Glutamatergic neuron (in vitro differentiated cells): ENCODE measurements at regions not wholly inside any gene's neighbourhood (a gene's known extent, or its start where the extent isn't known, plus 50 kb on each side); places are given as distances from the start of the nearest gene placed in this dataset.
A peak's percentile ranks its signal among the peaks of the same experiment; 100 is the strongest.

ENCODE experiments used
- DNase-seq: peaks from one replicate; pipeline ENCODE4 v3.0.0; 2022
- H3K27ac Mint-ChIP-seq: one replicate; pipeline ENCODE4 v1.8.0; 2020; ENCODE audit warnings: mild to moderate bottlenecking, mixed read lengths, inconsistent platforms; ENCODE audit not compliant: unreplicated experiment
- H3K27me3 Mint-ChIP-seq: one replicate; pipeline ENCODE4 v1.8.0; 2020; ENCODE audit warnings: mild to moderate bottlenecking, moderate library complexity, mixed read lengths, inconsistent platforms; ENCODE audit not compliant: unreplicated experiment
- H3K36me3 Mint-ChIP-seq: one replicate; pipeline ENCODE4 v1.8.0; 2020; ENCODE audit warnings: mild to moderate bottlenecking, mixed read lengths, inconsistent platforms; ENCODE audit not compliant: unreplicated experiment
- H3K4me1 Mint-ChIP-seq: one replicate; pipeline ENCODE4 v1.8.0; 2020; ENCODE audit warnings: mild to moderate bottlenecking, low read depth, mixed read lengths, inconsistent platforms; ENCODE audit not compliant: unreplicated experiment
- H3K4me3 Mint-ChIP-seq: one replicate; pipeline ENCODE4 v1.8.0; 2020; ENCODE audit warnings: mild to moderate bottlenecking, mixed read lengths, inconsistent platforms; ENCODE audit not compliant: unreplicated experiment
- H3K9me3 Mint-ChIP-seq: one replicate; pipeline ENCODE4 v1.8.0; 2020; ENCODE audit warnings: mild to moderate bottlenecking, moderate library complexity, mixed read lengths, inconsistent platforms; ENCODE audit not compliant: unreplicated experiment
- TF ChIP-seq, protein P1 (sequence below): fragments of 200-600 bp; sonication (generic); IDR thresholded peaks from one replicate; pipeline ENCODE4 v1.5.0; 2021; ENCODE audit not compliant: partially characterized antibody, unreplicated experiment

DNA sequence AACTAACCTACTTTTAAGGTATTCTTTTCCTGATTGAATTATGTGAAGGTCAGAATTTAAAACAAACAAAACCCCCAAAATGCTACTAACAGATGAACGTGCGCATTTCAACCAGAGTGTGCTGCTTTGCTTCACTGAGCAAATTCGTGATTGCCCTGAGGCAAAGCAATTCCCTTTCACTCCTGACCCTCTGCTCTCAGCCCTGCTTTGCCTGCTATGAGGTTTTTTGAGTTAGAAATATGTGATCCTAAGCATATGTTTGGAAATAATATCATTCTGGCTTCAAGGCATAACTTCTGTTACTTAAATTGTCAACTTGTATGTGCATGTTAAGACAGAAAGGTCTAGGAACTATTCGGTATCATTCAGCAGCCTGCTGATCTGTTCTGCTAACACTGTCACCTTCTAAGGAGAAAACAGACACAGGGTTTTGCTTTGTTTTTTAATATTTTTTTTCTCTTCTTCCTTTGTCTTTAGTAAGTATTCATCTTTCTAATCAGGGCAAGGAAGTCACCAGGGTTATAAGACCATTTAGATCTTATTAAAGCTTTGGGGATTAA is 124.2 kb downstream of the GNAT3 start:
- DNase-seq, result peak; percentile 31
- no peaks in the 10 kb centered on the region for H3K27me3 Mint-ChIP-seq
- peak overlapping the region; percentile 14 for H3K4me3 Mint-ChIP-seq
- H3K4me1 Mint-ChIP-seq, result peaks cover 14% of the 10 kb centered on the region
- H3K27ac Mint-ChIP-seq, result peak overlapping the region; percentile 64
- no peaks in the 10 kb centered on the region for H3K9me3 Mint-ChIP-seq
- TF ChIP-seq, protein P1, sequence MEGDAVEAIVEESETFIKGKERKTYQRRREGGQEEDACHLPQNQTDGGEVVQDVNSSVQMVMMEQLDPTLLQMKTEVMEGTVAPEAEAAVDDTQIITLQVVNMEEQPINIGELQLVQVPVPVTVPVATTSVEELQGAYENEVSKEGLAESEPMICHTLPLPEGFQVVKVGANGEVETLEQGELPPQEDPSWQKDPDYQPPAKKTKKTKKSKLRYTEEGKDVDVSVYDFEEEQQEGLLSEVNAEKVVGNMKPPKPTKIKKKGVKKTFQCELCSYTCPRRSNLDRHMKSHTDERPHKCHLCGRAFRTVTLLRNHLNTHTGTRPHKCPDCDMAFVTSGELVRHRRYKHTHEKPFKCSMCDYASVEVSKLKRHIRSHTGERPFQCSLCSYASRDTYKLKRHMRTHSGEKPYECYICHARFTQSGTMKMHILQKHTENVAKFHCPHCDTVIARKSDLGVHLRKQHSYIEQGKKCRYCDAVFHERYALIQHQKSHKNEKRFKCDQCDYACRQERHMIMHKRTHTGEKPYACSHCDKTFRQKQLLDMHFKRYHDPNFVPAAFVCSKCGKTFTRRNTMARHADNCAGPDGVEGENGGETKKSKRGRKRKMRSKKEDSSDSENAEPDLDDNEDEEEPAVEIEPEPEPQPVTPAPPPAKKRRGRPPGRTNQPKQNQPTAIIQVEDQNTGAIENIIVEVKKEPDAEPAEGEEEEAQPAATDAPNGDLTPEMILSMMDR, result no peak
- no peaks in the 10 kb centered on the region for H3K36me3 Mint-ChIP-seq

DNA sequence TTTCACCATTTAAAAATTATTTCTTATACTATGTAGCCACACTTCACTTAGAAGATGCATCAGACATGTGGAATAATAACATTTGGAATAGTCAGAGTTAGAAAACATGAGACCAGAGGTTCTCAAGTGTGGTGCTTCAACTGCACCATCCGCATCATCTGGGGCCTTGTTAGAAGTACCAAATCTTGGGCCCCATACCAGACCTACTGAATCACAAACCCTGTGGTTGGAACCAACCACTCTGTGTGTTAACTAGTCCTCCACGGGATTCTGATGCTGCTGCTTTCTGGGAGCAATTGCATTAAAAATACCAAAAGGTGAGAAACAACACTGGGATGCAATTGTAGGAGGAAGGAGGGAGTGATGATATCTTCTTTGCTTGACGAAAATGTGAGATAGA is 125.2 kb downstream of the GNAT3 start:
- no peaks in the 10 kb centered on the region for H3K9me3 Mint-ChIP-seq
- peak overlapping the region; percentile 23 for H3K4me3 Mint-ChIP-seq
- TF ChIP-seq, protein P1, result no peak
- H3K36me3 Mint-ChIP-seq, result no peaks in the 10 kb centered on the region
- peaks cover 14% of the 10 kb centered on the region for H3K4me1 Mint-ChIP-seq
- no peak overlapping the region for H3K27ac Mint-ChIP-seq
- no peaks in the 10 kb centered on the region for H3K27me3 Mint-ChIP-seq
- no peak for DNase-seq

DNA sequence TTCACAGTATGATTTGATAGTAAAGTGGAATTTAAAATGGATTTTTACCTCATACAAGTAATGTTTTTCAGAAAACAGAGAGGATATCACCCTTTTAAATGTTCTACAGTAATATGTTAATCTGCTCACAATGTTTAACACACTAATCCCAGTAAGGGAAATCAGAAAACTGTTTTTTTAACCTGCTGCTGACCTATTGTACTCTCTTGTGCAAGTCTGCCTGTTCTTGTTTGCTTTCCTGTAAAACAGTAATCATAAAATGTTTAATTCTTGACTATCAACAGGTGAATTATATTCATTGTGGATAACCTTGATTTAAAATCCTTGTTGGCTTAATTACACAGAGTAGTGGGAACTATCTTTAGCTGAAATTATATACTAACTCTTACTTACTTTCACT is 126.4 kb downstream of the GNAT3 start:
- H3K4me3 Mint-ChIP-seq, result no peak overlapping the region
- H3K36me3 Mint-ChIP-seq, result no peaks in the 10 kb centered on the region
- H3K4me1 Mint-ChIP-seq, result peaks cover 14% of the 10 kb centered on the region
- TF ChIP-seq, protein P1, result no peak
- no peak for DNase-seq
- no peaks in the 10 kb centered on the region for H3K27me3 Mint-ChIP-seq
- no peaks in the 10 kb centered on the region for H3K9me3 Mint-ChIP-seq
- H3K27ac Mint-ChIP-seq, result no peak overlapping the region

DNA sequence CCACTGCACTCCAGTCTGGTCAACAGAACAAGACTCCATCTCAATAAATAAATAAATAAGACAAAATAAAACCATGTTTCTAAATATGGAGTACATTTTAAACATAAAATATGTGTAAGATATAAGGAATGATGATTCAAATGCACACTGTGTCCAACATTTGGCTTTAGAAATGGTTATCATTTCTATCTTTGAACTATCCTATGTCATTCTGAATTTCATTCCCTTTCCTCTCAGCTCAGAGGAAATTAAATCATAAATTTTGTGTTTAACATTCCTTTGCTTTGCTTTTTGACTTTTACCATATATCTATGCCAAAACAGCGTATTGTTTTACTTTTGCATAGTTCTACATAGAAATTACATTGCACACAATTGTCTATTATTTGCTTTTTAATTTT is 130.9 kb downstream of the GNAT3 start:
- Mint-ChIP-seq H3K4me1 (peaks cover 2% of the 10 kb centered on the region), H3K36me3 (peaks cover 7% of the 10 kb centered on the region), H3K27me3 (no peaks in the 10 kb centered on the region), H3K27ac (no peak overlapping the region), H3K4me3 (no peak overlapping the region), H3K9me3 (no peaks in the 10 kb centered on the region)
- TF ChIP-seq, protein P1, result no peak
- no peak for DNase-seq

DNA sequence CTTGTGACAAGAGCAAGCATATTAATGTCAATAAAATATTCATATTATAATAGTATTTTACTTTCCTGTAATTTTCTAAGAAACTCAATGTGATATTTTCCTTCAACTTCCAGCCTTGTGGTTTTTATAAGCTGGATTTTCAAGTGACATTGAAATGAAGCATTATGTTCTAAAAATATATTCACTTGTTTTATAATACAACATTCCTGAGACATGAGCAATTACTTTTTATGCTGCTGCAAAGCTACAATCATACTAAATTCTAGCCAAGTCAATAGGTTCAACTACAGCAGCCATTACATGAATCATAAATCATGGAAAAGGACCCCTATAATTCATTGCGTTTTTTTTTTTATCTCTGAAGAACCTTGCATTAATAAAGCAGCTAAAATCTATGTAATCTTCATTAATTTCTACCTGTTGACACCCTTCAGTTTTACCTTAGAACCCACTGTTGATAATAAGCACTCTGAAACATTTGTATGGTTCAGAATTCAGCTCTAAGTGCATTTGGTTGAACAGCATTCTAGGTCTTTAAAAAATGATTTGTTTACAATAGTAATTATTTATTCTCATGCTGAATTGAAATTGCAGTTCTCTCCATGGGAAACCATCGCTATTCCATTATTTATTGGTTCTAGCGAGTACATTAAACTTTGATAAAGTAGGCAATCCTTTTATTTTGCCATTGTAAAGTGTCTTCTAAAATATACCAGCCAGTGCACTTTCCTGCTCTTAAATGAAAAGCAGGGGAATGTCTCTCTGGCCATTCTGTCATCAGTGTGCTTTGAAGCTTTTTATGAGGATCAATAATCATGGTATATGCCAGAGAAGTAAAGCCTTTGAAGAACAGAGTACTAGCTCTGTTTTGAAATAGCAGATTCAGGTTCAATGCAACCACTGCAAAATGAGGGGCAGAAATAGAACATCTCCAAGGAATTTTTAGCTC is 132.6 kb downstream of the GNAT3 start:
- TF ChIP-seq, protein P1, result no peak
- H3K9me3 Mint-ChIP-seq, result no peaks in the 10 kb centered on the region
- H3K27ac Mint-ChIP-seq, result no peak overlapping the region
- H3K4me1 Mint-ChIP-seq, result no peaks in the 10 kb centered on the region
- H3K36me3 Mint-ChIP-seq, result peaks cover 7% of the 10 kb centered on the region
- H3K4me3 Mint-ChIP-seq, result no peak overlapping the region
- no peaks in the 10 kb centered on the region for H3K27me3 Mint-ChIP-seq
- no peak for DNase-seq
